OCI-LY7 (cell line): ENCODE measurements at regions not wholly inside any gene's neighbourhood (a gene's known extent, or its start where the extent isn't known, plus 50 kb on each side); places are given as distances from the start of the nearest gene placed in this dataset.

Source experiments
- CTCF ChIP-seq: fragments of 200-600 bp; sonication (generic); conservative IDR thresholded peaks from 2 replicates; pipeline ENCODE4 v1.5.1; 2014; ENCODE audit warnings: mild to moderate bottlenecking, antibody characterized with exemption, low read length, moderate library complexity, mixed read lengths
- EZH2phosphoT487 ChIP-seq: fragments of 200-600 bp; sonication (generic); IDR thresholded peaks from 2 replicates; pipeline ENCODE4 v1.6.1; 2018; ENCODE audit warnings: low read depth, borderline replicate concordance, mild to moderate bottlenecking, mixed run types, antibody characterized with exemption, low read length, moderate library complexity, mixed read lengths

- TF ChIP-seq CTCF (no peak), EZH2phosphoT487 (no peak)
Observed at GRCh38 chr2:138280999-138281695, 220.4 kb upstream of the SPOPL start.
